ENCODE measurements at regions not wholly inside any gene's neighbourhood (a gene's known extent, or its start where the extent isn't known, plus 50 kb on each side); places are given as distances from the start of the nearest gene placed in this dataset.

DNA sequence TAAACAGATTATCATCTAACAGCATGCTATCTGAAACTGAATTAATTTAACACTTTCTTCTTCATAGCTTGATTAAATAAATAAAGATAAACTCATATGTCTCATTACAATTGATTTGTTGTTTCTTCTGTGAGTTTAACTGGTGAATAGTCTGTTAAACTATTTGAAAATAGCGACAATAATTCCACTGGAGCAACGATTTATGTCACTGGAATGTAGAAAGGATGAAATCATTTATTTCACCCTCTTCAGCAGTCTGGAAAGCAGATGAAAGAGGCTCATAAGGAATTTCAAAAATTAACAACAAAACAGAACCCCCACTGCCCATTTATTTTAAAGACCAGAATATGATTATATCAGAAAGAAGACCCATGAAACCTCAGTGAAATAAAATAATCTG lies 1165.1 kb upstream of the USP15 start:
- no peak overlapping the region for H3K4me3 ChIP-seq (ENCODE audit: low read length, poor library complexity, severe bottlenecking)
- TF ChIP-seq, protein P1, sequence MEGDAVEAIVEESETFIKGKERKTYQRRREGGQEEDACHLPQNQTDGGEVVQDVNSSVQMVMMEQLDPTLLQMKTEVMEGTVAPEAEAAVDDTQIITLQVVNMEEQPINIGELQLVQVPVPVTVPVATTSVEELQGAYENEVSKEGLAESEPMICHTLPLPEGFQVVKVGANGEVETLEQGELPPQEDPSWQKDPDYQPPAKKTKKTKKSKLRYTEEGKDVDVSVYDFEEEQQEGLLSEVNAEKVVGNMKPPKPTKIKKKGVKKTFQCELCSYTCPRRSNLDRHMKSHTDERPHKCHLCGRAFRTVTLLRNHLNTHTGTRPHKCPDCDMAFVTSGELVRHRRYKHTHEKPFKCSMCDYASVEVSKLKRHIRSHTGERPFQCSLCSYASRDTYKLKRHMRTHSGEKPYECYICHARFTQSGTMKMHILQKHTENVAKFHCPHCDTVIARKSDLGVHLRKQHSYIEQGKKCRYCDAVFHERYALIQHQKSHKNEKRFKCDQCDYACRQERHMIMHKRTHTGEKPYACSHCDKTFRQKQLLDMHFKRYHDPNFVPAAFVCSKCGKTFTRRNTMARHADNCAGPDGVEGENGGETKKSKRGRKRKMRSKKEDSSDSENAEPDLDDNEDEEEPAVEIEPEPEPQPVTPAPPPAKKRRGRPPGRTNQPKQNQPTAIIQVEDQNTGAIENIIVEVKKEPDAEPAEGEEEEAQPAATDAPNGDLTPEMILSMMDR (conservative IDR thresholded peaks at IDR 0.05; ENCODE audit: low read length) = no peak
- no peaks in the 10 kb centered on the region for H3F3A ChIP-seq (ENCODE audit: low read depth)
- H3K9me2 ChIP-seq (replicated peaks; ENCODE audit: low read depth, low read length) = no peaks in the 10 kb centered on the region
- no peaks in the 10 kb centered on the region for H3K79me2 ChIP-seq (ENCODE audit: insufficient read depth, low read length)
- no peaks in the 10 kb centered on the region for H4K20me1 ChIP-seq (ENCODE audit: insufficient read depth, low read length, poor library complexity, severe bottlenecking)
- no peaks in the 10 kb centered on the region for H3K36me3 ChIP-seq (ENCODE audit: insufficient read depth, low read length)
- H3K4me2 ChIP-seq (ENCODE audit: low read depth, low read length, poor library complexity, severe bottlenecking) = no peak overlapping the region
- H3K4me1 ChIP-seq (ENCODE audit: insufficient read depth, low read length, poor library complexity, severe bottlenecking) = no peaks in the 10 kb centered on the region
- H3K27me3 ChIP-seq (ENCODE audit: insufficient read depth, low read length, poor library complexity, severe bottlenecking) = no peaks in the 10 kb centered on the region
- H2AFZ ChIP-seq (ENCODE audit: low read length) = no peak overlapping the region
- no peaks in the 10 kb centered on the region for H3K9me3 ChIP-seq (ENCODE audit: insufficient read depth, low read depth, low read length)
- H3K9ac ChIP-seq (ENCODE audit: low read depth, low read length, poor library complexity, severe bottlenecking) = no peak overlapping the region

DNA sequence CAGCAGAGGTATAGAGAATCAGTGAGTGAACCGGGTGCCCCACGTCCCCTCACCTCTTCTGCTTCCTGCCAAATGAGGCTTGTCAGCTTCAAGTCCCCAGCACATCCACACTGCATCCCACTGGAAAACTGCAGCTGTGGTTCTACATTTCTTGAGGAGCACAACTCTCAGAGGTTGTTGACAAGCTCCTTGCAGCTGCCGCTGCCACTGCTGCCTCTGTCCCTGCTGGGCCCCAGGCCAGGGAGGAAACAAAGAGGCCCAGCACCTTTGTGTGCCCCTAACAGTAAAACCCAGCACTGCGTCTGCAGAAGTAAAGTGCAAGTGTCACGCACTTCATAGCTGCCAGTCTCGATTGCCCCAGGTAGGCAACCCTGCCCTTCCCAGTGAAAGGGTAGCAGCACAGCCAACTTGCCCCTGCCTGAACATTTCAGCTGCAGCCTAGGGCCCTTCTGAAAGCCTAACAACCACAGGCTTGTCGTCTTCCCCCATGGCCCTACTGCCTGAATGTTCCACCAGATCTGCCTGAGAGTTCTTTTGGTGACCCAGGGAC lies 1162.1 kb upstream of the USP15 start:
- no peak overlapping the region for H3K4me2 ChIP-seq (ENCODE audit: low read depth, low read length, poor library complexity, severe bottlenecking)
- H3K4me3 ChIP-seq (ENCODE audit: low read length, poor library complexity, severe bottlenecking) = no peak overlapping the region
- no peaks in the 10 kb centered on the region for H3K36me3 ChIP-seq (ENCODE audit: insufficient read depth, low read length)
- H3K9ac ChIP-seq (ENCODE audit: low read depth, low read length, poor library complexity, severe bottlenecking) = no peak overlapping the region
- 0 out of 2 replicates have a peak, but pooled peaks cover 2% of the 10 kb centered on the region for H3K9me2 ChIP-seq (replicated peaks; ENCODE audit: low read depth, low read length)
- H3F3A ChIP-seq (ENCODE audit: low read depth) = no peaks in the 10 kb centered on the region
- H3K4me1 ChIP-seq (ENCODE audit: insufficient read depth, low read length, poor library complexity, severe bottlenecking) = no peaks in the 10 kb centered on the region
- TF ChIP-seq, protein P1 (conservative IDR thresholded peaks at IDR 0.05; ENCODE audit: low read length) = no peak
- no peak for TF ChIP-seq EZH2phosphoT487 (IDR thresholded peaks at IDR 0.05; ENCODE audit: borderline replicate concordance)
- H3K79me2 ChIP-seq (ENCODE audit: insufficient read depth, low read length) = no peaks in the 10 kb centered on the region
- no peaks in the 10 kb centered on the region for H4K20me1 ChIP-seq (ENCODE audit: insufficient read depth, low read length, poor library complexity, severe bottlenecking)
- no peaks in the 10 kb centered on the region for H3K9me3 ChIP-seq (ENCODE audit: insufficient read depth, low read depth, low read length)
- H2AFZ ChIP-seq (ENCODE audit: low read length) = no peak overlapping the region
- H3K27me3 ChIP-seq (ENCODE audit: insufficient read depth, low read length, poor library complexity, severe bottlenecking) = no peaks in the 10 kb centered on the region

DNA sequence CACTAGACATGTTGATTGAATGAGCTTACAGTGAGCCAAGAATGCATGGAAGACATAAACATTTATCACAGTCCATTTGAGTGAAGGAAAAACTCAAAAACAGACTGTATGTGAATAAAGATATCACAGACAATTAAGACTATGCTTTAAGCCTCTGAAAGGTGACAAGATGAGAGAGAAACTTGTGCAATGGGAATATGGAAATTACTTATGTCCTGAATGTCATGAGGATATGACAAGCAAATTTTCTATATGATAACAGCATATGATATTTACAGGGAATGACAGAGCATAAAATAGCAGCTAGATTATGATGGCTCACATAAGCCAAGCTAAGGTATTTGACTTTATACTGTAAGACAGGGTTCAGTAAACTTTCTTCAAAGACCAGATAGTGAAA lies 1153.1 kb upstream of the USP15 start:
- TF ChIP-seq, protein P1 (conservative IDR thresholded peaks at IDR 0.05; ENCODE audit: low read length) = no peak
- TF ChIP-seq EZH2phosphoT487 (IDR thresholded peaks at IDR 0.05; ENCODE audit: borderline replicate concordance) = no peak
- no peaks in the 10 kb centered on the region for H3K79me2 ChIP-seq (ENCODE audit: insufficient read depth, low read length)
- H3K27me3 ChIP-seq (ENCODE audit: insufficient read depth, low read length, poor library complexity, severe bottlenecking) = no peaks in the 10 kb centered on the region
- no peaks in the 10 kb centered on the region; the same call in 1 of the 2 replicates for H3K9me3 ChIP-seq (ENCODE audit: insufficient read depth, low read depth, low read length)
- H3K9ac ChIP-seq (ENCODE audit: low read depth, low read length, poor library complexity, severe bottlenecking) = no peak overlapping the region
- 0 out of 2 replicates have a peak, but pooled peaks cover 4% of the 10 kb centered on the region for H3K9me2 ChIP-seq (replicated peaks; ENCODE audit: low read depth, low read length)
- no peak overlapping the region for H3K4me3 ChIP-seq (ENCODE audit: low read length, poor library complexity, severe bottlenecking)
- H3K4me1 ChIP-seq (ENCODE audit: insufficient read depth, low read length, poor library complexity, severe bottlenecking) = no peaks in the 10 kb centered on the region
- no peaks in the 10 kb centered on the region for H3K36me3 ChIP-seq (ENCODE audit: insufficient read depth, low read length)
- H3F3A ChIP-seq (ENCODE audit: low read depth) = no peaks in the 10 kb centered on the region
- H4K20me1 ChIP-seq (ENCODE audit: insufficient read depth, low read length, poor library complexity, severe bottlenecking) = no peaks in the 10 kb centered on the region
- H3K4me2 ChIP-seq (ENCODE audit: low read depth, low read length, poor library complexity, severe bottlenecking) = no peak overlapping the region
- H2AFZ ChIP-seq (ENCODE audit: low read length) = no peak overlapping the region

All from Loucy (cell line).